H1 (cell line): ENCODE measurements at regions not wholly inside any gene's neighbourhood (a gene's known extent, or its start where the extent isn't known, plus 50 kb on each side); places are given as distances from the start of the nearest gene placed in this dataset.

ENCODE experiments used
- CTCF ChIA-PET: fragments of 300-600 bp; sonication (Branson Sonifier 250); formaldehyde crosslinking; loops from one replicate; lab custom pipeline; 2021; ENCODE audit not compliant: partially characterized antibody; lab: Charles Lee
- POLR2A ChIA-PET: fragments of 300-600 bp; sonication (Branson Sonifier 250); formaldehyde crosslinking; loops from one replicate; lab custom pipeline; 2021; ENCODE audit warnings: inconsistent platforms; ENCODE audit not compliant: partially characterized antibody; lab: Charles Lee
- DNase-seq, 2 experiments: peaks; one replicate each; pipeline versions ENCODE4 v3.0.0 to v3.0.0-alpha.2; 2010 to 2022; ENCODE audit warnings: low spot score in 2 of 2, low read depth in 1 of 2, mixed read lengths in 1 of 2
- FAIRE-seq: peaks from 2 replicates; lab custom pipeline; 2011; peaks lifted over from hg19 to GRCh38; lab: Jason Lieb, UNC
- H2AFZ ChIP-seq: 2 replicates; pipeline ENCODE4 v1.8.1; 2012; ENCODE audit warnings: low read length, inconsistent platforms
- H2AK5ac ChIP-seq: 2 replicates; pipeline ENCODE4 v1.6.1; 2013; ENCODE audit warnings: low read depth, low read length
- H2BK120ac ChIP-seq: replicated peaks from 2 replicates; pipeline ENCODE3; 2013; ENCODE audit warnings: low read depth, low read length, inconsistent platforms
- H2BK12ac ChIP-seq: 2 replicates; pipeline ENCODE4 v1.6.1; 2013; ENCODE audit warnings: low read depth, low read length
- H2BK15ac ChIP-seq: 2 replicates; pipeline ENCODE4 v1.6.1; 2013; ENCODE audit warnings: low read length
- H2BK20ac ChIP-seq: 2 replicates; pipeline ENCODE4 v1.6.1; 2013; ENCODE audit warnings: low read length
- H2BK5ac ChIP-seq: 2 replicates; pipeline ENCODE4 v1.6.1; 2013; ENCODE audit warnings: low read depth, low read length
- H3K14ac ChIP-seq: 2 replicates; pipeline ENCODE4 v1.6.1; 2013; ENCODE audit warnings: inconsistent platforms; ENCODE audit not compliant: insufficient read length
- H3K18ac ChIP-seq: 2 replicates; pipeline ENCODE4 v1.6.1; 2013; ENCODE audit warnings: low read length; ENCODE audit errors: extremely low read depth
- H3K23ac ChIP-seq: 2 replicates; pipeline ENCODE4 v1.6.1; 2013; ENCODE audit warnings: inconsistent platforms; ENCODE audit not compliant: insufficient read length
- H3K23me2 ChIP-seq: 2 replicates; pipeline ENCODE4 v1.6.1; 2013; ENCODE audit warnings: low read depth, low read length
- H3K27ac ChIP-seq: 2 replicates; pipeline ENCODE4 v1.6.1; 2011; ENCODE audit warnings: low read depth, low read length, inconsistent platforms
- H3K27me3 ChIP-seq, 4 experiments: replicated peaks in 1 of 4; 1 replicate in 1 of 4; 2 replicates in 3 of 4; pipeline versions ENCODE4 v1.6.1 to v1.8.1; 2011 to 2013; ENCODE audit warnings: low read length in 3 of 4, mild to moderate bottlenecking in 3 of 4, inconsistent platforms in 2 of 4, mixed read lengths in 2 of 4, moderate library complexity in 1 of 4; ENCODE audit not compliant: control insufficient read depth in 3 of 4, insufficient read depth in 3 of 4; ENCODE audit errors: extremely low read depth in 1 of 4
- H3K36me3 ChIP-seq, 4 experiments: 2 replicates each; pipeline versions ENCODE4 v1.6.1 to v1.8.1; 2011 to 2013; ENCODE audit warnings: mild to moderate bottlenecking in 4 of 4, low read length in 3 of 4, moderate library complexity in 2 of 4, control low read depth in 1 of 4, inconsistent platforms in 1 of 4; ENCODE audit not compliant: insufficient read depth in 4 of 4, control insufficient read depth in 2 of 4
- H3K4ac ChIP-seq: replicated peaks from 2 replicates; pipeline ENCODE3; 2013; ENCODE audit warnings: low read length, low read depth, mixed read lengths, inconsistent platforms; ENCODE audit not compliant: insufficient read length
- H3K4me1 ChIP-seq, 4 experiments: replicated peaks in 1 of 4; 1 replicate in 1 of 4; 2 replicates in 3 of 4; pipeline versions ENCODE4 v1.6.1 to v1.8.1; 2011 to 2013; ENCODE audit warnings: low read length in 3 of 4, inconsistent platforms in 2 of 4, mixed read lengths in 1 of 4; ENCODE audit not compliant: insufficient read depth in 4 of 4, control insufficient read depth in 3 of 4
- H3K4me2 ChIP-seq, 2 experiments: 2 replicates each; pipeline versions ENCODE4 v1.6.1 to v1.8.1; 2011 to 2013; ENCODE audit warnings: low read depth in 2 of 2, low read length in 2 of 2, control low read depth in 1 of 2, inconsistent platforms in 1 of 2, mild to moderate bottlenecking in 1 of 2; ENCODE audit not compliant: insufficient read depth in 1 of 2
- H3K4me3 ChIP-seq, 4 experiments: fragments of 200-600, 300-600 bp in 1 of 4; sonication (generic), shearing (Covaris generic), sonication (Bioruptor Twin) in 1 of 4; 2 replicates each; pipeline versions ENCODE4 v1.5.1 to v1.8.1; 2011 to 2016; ENCODE audit warnings: low read length in 4 of 4, low read depth in 3 of 4, control low read depth in 2 of 4, inconsistent platforms in 2 of 4, mild to moderate bottlenecking in 2 of 4, mixed read lengths in 1 of 4, moderate library complexity in 1 of 4; ENCODE audit not compliant: insufficient read depth in 2 of 4; ENCODE audit errors: extremely low read depth in 1 of 4
- H3K56ac ChIP-seq: replicated peaks from 2 replicates; pipeline ENCODE3; 2013; ENCODE audit warnings: low read depth, mild to moderate bottlenecking, mixed read lengths, low read length, inconsistent platforms; ENCODE audit not compliant: insufficient read length
- H3K79me1 ChIP-seq: 2 replicates; pipeline ENCODE4 v1.6.1; 2013; ENCODE audit warnings: low read depth, low read length, control low read depth
- H3K79me2 ChIP-seq, 2 experiments: 2 replicates each; pipeline versions ENCODE4 v1.6.1 to v1.8.1; 2012 to 2013; ENCODE audit warnings: low read length in 2 of 2, mild to moderate bottlenecking in 2 of 2, inconsistent platforms in 1 of 2; ENCODE audit not compliant: insufficient read depth in 2 of 2, control insufficient read depth in 1 of 2
- H3K9ac ChIP-seq, 4 experiments: replicated peaks in 1 of 4; 1 replicate in 1 of 4; 2 replicates in 3 of 4; pipeline versions ENCODE4 v1.6.1 to v1.8.1; 2011 to 2013; ENCODE audit warnings: low read depth in 3 of 4, low read length in 3 of 4, control low read depth in 2 of 4, mild to moderate bottlenecking in 2 of 4, moderate library complexity in 2 of 4, inconsistent platforms in 1 of 4; ENCODE audit errors: extremely low read depth in 1 of 4
- H3K9me3 ChIP-seq, 2 experiments: 2 replicates each; pipeline versions ENCODE4 v1.6.1 to v1.8.1; 2012 to 2013; ENCODE audit warnings: mild to moderate bottlenecking in 2 of 2, moderate library complexity in 2 of 2, control low read depth in 1 of 2, inconsistent platforms in 1 of 2, low read depth in 1 of 2, low read length in 1 of 2, mixed read lengths in 1 of 2; ENCODE audit not compliant: insufficient read depth in 2 of 2
- H4K20me1 ChIP-seq, 2 experiments: replicated peaks in 1 of 2; 2 replicates each; pipeline versions ENCODE3 to v1.8.1; 2011 to 2013; ENCODE audit warnings: inconsistent platforms in 2 of 2, low read length in 2 of 2, mild to moderate bottlenecking in 1 of 2; ENCODE audit not compliant: insufficient read depth in 2 of 2, control insufficient read depth in 1 of 2
- H4K5ac ChIP-seq: 2 replicates; pipeline ENCODE4 v1.6.1; 2013; ENCODE audit warnings: low read length, low read depth, mixed read lengths, inconsistent platforms; ENCODE audit not compliant: insufficient read length
- H4K8ac ChIP-seq: 2 replicates; pipeline ENCODE4 v1.8.0; 2013; ENCODE audit warnings: mild to moderate bottlenecking, moderate library complexity, low read length, inconsistent platforms; ENCODE audit not compliant: insufficient read depth; ENCODE audit errors: extremely low read depth
- H4K91ac ChIP-seq: replicated peaks from 2 replicates; pipeline ENCODE3; 2013; ENCODE audit warnings: low read length, mixed read lengths, inconsistent platforms; ENCODE audit not compliant: insufficient read length
- CBX5 ChIP-seq: fragments of 300-800, 300-1000 bp; sonication (generic); IDR thresholded peaks from 2 replicates; pipeline ENCODE4 v1.7.1; 2016; ENCODE audit warnings: antibody characterized with exemption, low read length, low read depth
- EGR1 ChIP-seq: IDR thresholded peaks from 2 replicates; pipeline ENCODE4 v1.6.1; 2011; ENCODE audit warnings: low read depth, low read length, borderline replicate concordance
- EZH2 ChIP-seq: fragments of 200-600 bp; sonication (generic); IDR thresholded peaks from 2 replicates; pipeline ENCODE4 v1.7.1; 2012; ENCODE audit warnings: low read depth, mild to moderate bottlenecking, moderate library complexity, low read length, inconsistent platforms; ENCODE audit not compliant: severe bottlenecking
- MAX ChIP-seq: IDR thresholded peaks from 2 replicates; pipeline ENCODE4 v1.6.1; 2012; ENCODE audit warnings: inconsistent platforms
- PHF8 ChIP-seq: fragments of 200-600 bp; sonication (generic); conservative IDR thresholded peaks from 2 replicates; pipeline ENCODE4 v1.7.1; 2012; ENCODE audit warnings: low read depth, mild to moderate bottlenecking, inconsistent platforms, low read length, moderate library complexity
- RXRA ChIP-seq: IDR thresholded peaks from 2 replicates; pipeline ENCODE4 v1.6.1; 2011; ENCODE audit warnings: low read depth, mild to moderate bottlenecking, low read length, moderate library complexity; ENCODE audit not compliant: insufficient read depth
- WGBS, 2 experiments: shearing (Covaris generic) in 1 of 2; methylation state at CpG; one replicate each; pipeline versions ENCODE4 v1.1.6 to v1.1.7; 2013 to 2015; ENCODE audit warnings: low lambda C conversion rate in 2 of 2, mixed read lengths in 2 of 2, inconsistent platforms in 1 of 2, low coverage in 1 of 2, missing lambda C conversion rate in 1 of 2; ENCODE audit not compliant: insufficient replicate concordance in 2 of 2, insufficient coverage in 1 of 2, insufficient read length in 1 of 2; ENCODE audit errors: extremely low coverage in 1 of 2, missing lambda C conversion rate in 1 of 2; 5-methylcytosine and 5-hydroxymethylcytosine counted together

GRCh38 chr7:138345567-138345966, 114.5 kb upstream of the TRIM24 start:
- H3K9ac ChIP-seq, result no peak overlapping the region
- peaks cover 43 to 51% of the 10 kb centered on the region in 2 experiments for H3K9me3 ChIP-seq
- H3K27me3 ChIP-seq, result no peaks in the 10 kb centered on the region
- H3K79me2 ChIP-seq, result no peaks in the 10 kb centered on the region
- no peak overlapping the region for H3K56ac ChIP-seq
- H4K20me1 ChIP-seq, result no peaks in the 10 kb centered on the region
- no peak overlapping the region for H3K4me3 ChIP-seq
- H3K4me1 ChIP-seq, result no peaks in the 10 kb centered on the region
- H2AFZ ChIP-seq, result no peak overlapping the region
- no peak overlapping the region for H2BK12ac ChIP-seq
- no peak overlapping the region for H3K14ac ChIP-seq
- H2BK20ac ChIP-seq, result no peak overlapping the region
- no peaks in the 10 kb centered on the region for H3K79me1 ChIP-seq
- TF ChIP-seq PHF8 (no peak), EZH2 (no peak), EGR1 (no peak), MAX (no peak), RXRA (no peak), CBX5 (no peak)
- peaks cover 0 to 5% (median 2%) of the 10 kb centered on the region in 4 experiments; a peak in 3 of 8 replicates for H3K36me3 ChIP-seq
- no peaks in the 10 kb centered on the region; the same call in 1 of the 2 replicates for H3K23me2 ChIP-seq
- ChIA-PET CTCF (interaction anchor here (0.6 to 1.1 kb wide), 3 partner anchors 18 to 443 kb away, joined by 3 to 4 read pairs (median 3); no protein-coding TSS in a partner anchor), POLR2A (no interaction called here)
- no peak overlapping the region for H3K4me2 ChIP-seq
- no peak for FAIRE-seq
- H2AK5ac ChIP-seq, result no peak overlapping the region
- no peak overlapping the region for H3K23ac ChIP-seq
- H4K91ac ChIP-seq, result no peak overlapping the region
- no peak overlapping the region for H3K4ac ChIP-seq
- no peak overlapping the region for H4K5ac ChIP-seq
- WGBS, 2 experiments, result 86% methylated on average over 3 of the region's 3 CpGs; no CpG with 5 or more reads in 1 of the 2 experiments
- no peak overlapping the region for H2BK120ac ChIP-seq
- no peak overlapping the region for H2BK15ac ChIP-seq
- no peak overlapping the region for H2BK5ac ChIP-seq
- H3K18ac ChIP-seq, result no peak overlapping the region
- no peak overlapping the region for H4K8ac ChIP-seq
- H3K27ac ChIP-seq, result no peak overlapping the region
- no peak for DNase-seq
